SK-N-SH treated with all-trans-retinoic acid at 6 μM for 48 hours (cell line): ENCODE measurements at regions not wholly inside any gene's neighbourhood (a gene's known extent, or its start where the extent isn't known, plus 50 kb on each side); places are given as distances from the start of the nearest gene placed in this dataset.

Experiments
- ATAC-seq: fragments of 200-7000 bp; cut with Tn5 transposase; 3 replicates; pipeline ENCODE4 v1.9.1; 2020; ENCODE audit warnings: mild to moderate bottlenecking, moderate library complexity
- ARNTL ChIP-seq: fragments of 450-650 bp; formaldehyde crosslinking; IDR thresholded peaks from 2 replicates; pipeline ENCODE4 v1.5.0; 2020; ENCODE audit warnings: low read depth, mild to moderate bottlenecking, moderate library complexity, borderline replicate concordance
- BACH2 ChIP-seq: fragments of 250-450 bp; sonication (Bioruptor Pico); IDR thresholded peaks from 2 replicates; pipeline ENCODE4 v1.9.0; 2021; ENCODE audit warnings: mild to moderate bottlenecking, borderline replicate concordance
- CSDC2 ChIP-seq: fragments of 250-450 bp; sonication (Bioruptor Pico); IDR thresholded peaks from 2 replicates; pipeline ENCODE4 v1.5.0; 2020; ENCODE audit warnings: mild to moderate bottlenecking, moderate library complexity
- GLIS3 ChIP-seq: fragments of 250-450 bp; sonication (Bioruptor Pico); IDR thresholded peaks from 2 replicates; pipeline ENCODE4 v1.5.0; 2020; ENCODE audit warnings: mild to moderate bottlenecking, moderate library complexity
- PPARA ChIP-seq: fragments of 250-450 bp; sonication (Bioruptor Pico); IDR thresholded peaks from 2 replicates; pipeline ENCODE4 v1.5.0; 2020; ENCODE audit warnings: mild to moderate bottlenecking, borderline replicate concordance
- RARB ChIP-seq: fragments of 250-450 bp; sonication (Bioruptor Pico); IDR thresholded peaks from 2 replicates; pipeline ENCODE4 v1.8.0; 2021; ENCODE audit warnings: mild to moderate bottlenecking, moderate library complexity
- SNAI2 ChIP-seq: fragments of 250-450 bp; sonication (Bioruptor Pico); IDR thresholded peaks from 2 replicates; pipeline ENCODE4 v1.5.0; 2020; ENCODE audit warnings: mild to moderate bottlenecking, moderate library complexity
- TCF4 ChIP-seq: fragments of 250-450 bp; sonication (Bioruptor Pico); IDR thresholded peaks from 2 replicates; pipeline ENCODE4 v1.8.0; 2021; ENCODE audit warnings: mild to moderate bottlenecking, moderate library complexity, borderline replicate concordance
- TOX ChIP-seq: fragments of 250-450 bp; sonication (Bioruptor Pico); IDR thresholded peaks from 2 replicates; pipeline ENCODE4 v1.8.0; 2021; ENCODE audit warnings: mild to moderate bottlenecking, moderate library complexity, borderline replicate concordance
- ZFP3 ChIP-seq: fragments of 250-450 bp; sonication (Bioruptor Pico); IDR thresholded peaks from 2 replicates; pipeline ENCODE4 v1.5.0; 2020; ENCODE audit warnings: mild to moderate bottlenecking, moderate library complexity
- ZFP30 ChIP-seq: fragments of 450-650 bp; formaldehyde crosslinking; IDR thresholded peaks from 2 replicates; pipeline ENCODE4 v1.5.0; 2022; ENCODE audit warnings: mild to moderate bottlenecking, moderate library complexity
- ZNF70 ChIP-seq: fragments of 450-650 bp; formaldehyde crosslinking; IDR thresholded peaks from 2 replicates; pipeline ENCODE4 v1.5.0; 2020; ENCODE audit warnings: mild to moderate bottlenecking, moderate library complexity
- ZNF8 ChIP-seq: fragments of 450-650 bp; formaldehyde crosslinking; IDR thresholded peaks from 2 replicates; pipeline ENCODE4 v1.5.0; 2020; ENCODE audit warnings: mild to moderate bottlenecking, moderate library complexity
- TF ChIP-seq, protein P1 (sequence below): fragments of 250-450 bp; sonication (Bioruptor Pico); IDR thresholded peaks from 2 replicates; pipeline ENCODE4 v1.5.0; 2020; ENCODE audit warnings: mild to moderate bottlenecking, moderate library complexity
- TF ChIP-seq, protein P2 (sequence below): fragments of 250-450 bp; sonication (Bioruptor Pico); IDR thresholded peaks from 2 replicates; pipeline ENCODE4 v1.8.0; 2021; ENCODE audit warnings: low read depth, mild to moderate bottlenecking, moderate library complexity, borderline replicate concordance
- TF ChIP-seq, protein P3 (sequence below): fragments of 250-450 bp; sonication (Bioruptor Pico); IDR thresholded peaks from 2 replicates; pipeline ENCODE4 v1.5.1; 2021; ENCODE audit warnings: mild to moderate bottlenecking, moderate library complexity
- TF ChIP-seq, protein P4 (sequence below): fragments of 250-450 bp; sonication (Bioruptor Pico); IDR thresholded peaks from 2 replicates; pipeline ENCODE4 v1.8.0; 2020; ENCODE audit warnings: mild to moderate bottlenecking, moderate library complexity, borderline replicate concordance

DNA sequence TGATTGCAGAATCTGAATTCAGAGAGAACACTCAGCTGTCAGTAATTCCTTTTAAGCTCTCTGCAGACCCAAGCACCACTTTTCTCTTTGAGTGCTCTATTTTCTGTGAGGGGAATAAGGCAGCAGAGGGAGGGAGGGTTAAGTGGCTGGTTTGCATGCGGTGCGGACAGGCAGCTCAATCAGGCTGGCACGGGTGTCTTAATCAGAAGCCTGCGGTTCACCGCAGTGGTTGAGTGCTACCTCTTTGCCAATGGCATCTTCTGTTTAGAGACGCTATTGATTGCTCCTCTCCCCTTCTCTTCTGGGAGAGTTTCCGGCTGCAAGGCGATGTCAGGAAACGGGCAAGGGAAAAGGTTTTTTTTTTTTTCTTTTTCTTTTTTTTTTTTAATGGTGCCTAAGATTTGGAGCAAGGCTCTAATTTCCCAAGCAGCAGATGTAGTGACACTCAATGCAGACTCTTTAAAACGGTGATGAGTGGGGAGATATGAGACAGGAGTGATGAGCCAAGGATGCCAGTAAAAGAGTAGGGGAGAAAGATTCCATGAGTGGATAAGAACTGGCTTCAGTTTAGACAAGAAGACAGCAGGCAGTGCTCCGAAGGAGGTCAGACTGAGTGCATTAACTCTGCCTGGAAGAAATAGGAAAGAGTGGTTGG, 533.7 kb upstream of the SEL1L start:
- ATAC-seq, result no peak
- TF ChIP-seq, protein P1, sequence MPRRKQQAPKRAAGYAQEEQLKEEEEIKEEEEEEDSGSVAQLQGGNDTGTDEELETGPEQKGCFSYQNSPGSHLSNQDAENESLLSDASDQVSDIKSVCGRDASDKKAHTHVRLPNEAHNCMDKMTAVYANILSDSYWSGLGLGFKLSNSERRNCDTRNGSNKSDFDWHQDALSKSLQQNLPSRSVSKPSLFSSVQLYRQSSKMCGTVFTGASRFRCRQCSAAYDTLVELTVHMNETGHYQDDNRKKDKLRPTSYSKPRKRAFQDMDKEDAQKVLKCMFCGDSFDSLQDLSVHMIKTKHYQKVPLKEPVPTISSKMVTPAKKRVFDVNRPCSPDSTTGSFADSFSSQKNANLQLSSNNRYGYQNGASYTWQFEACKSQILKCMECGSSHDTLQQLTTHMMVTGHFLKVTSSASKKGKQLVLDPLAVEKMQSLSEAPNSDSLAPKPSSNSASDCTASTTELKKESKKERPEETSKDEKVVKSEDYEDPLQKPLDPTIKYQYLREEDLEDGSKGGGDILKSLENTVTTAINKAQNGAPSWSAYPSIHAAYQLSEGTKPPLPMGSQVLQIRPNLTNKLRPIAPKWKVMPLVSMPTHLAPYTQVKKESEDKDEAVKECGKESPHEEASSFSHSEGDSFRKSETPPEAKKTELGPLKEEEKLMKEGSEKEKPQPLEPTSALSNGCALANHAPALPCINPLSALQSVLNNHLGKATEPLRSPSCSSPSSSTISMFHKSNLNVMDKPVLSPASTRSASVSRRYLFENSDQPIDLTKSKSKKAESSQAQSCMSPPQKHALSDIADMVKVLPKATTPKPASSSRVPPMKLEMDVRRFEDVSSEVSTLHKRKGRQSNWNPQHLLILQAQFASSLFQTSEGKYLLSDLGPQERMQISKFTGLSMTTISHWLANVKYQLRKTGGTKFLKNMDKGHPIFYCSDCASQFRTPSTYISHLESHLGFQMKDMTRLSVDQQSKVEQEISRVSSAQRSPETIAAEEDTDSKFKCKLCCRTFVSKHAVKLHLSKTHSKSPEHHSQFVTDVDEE (CRISPR knock-in tag), result no peak
- no peak for TF ChIP-seq SNAI2 (CRISPR knock-in tag)

DNA sequence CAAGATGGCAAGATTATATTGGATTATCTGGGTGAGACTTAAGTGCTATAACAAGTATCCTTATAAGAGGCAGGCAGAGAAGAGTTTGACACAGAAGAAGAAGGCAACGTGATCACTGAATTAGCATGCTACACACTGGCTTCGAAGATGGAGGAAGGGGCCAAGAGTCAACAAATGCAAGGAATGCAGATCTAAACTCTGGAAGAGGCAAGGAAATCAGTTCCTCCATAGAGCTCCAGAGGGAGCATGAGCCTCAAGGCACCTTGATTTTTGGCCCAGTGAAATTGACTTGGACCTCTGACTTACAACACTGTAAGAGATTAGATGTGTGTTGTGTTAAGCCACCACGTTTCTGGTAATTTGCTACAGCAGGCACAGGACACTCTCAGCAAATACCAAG, 536.4 kb upstream of the SEL1L start:
- no peak for ATAC-seq
- TF ChIP-seq, protein P2, sequence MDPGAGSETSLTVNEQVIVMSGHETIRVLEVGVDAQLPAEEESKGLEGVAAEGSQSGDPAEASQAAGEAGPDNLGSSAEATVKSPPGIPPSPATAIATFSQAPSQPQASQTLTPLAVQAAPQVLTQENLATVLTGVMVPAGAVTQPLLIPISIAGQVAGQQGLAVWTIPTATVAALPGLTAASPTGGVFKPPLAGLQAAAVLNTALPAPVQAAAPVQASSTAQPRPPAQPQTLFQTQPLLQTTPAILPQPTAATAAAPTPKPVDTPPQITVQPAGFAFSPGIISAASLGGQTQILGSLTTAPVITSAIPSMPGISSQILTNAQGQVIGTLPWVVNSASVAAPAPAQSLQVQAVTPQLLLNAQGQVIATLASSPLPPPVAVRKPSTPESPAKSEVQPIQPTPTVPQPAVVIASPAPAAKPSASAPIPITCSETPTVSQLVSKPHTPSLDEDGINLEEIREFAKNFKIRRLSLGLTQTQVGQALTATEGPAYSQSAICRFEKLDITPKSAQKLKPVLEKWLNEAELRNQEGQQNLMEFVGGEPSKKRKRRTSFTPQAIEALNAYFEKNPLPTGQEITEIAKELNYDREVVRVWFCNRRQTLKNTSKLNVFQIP, result no peak
- TF ChIP-seq ZFP3 (CRISPR knock-in tag) (no peak), RARB (CRISPR knock-in tag) (no peak), TCF4 (no peak), ARNTL (CRISPR knock-in tag) (no peak), ZNF70 (no peak), CSDC2 (CRISPR knock-in tag) (no peak), ZNF8 (CRISPR knock-in tag) (no peak)
- TF ChIP-seq, protein P1 (CRISPR knock-in tag), result no peak
- TF ChIP-seq, protein P3, sequence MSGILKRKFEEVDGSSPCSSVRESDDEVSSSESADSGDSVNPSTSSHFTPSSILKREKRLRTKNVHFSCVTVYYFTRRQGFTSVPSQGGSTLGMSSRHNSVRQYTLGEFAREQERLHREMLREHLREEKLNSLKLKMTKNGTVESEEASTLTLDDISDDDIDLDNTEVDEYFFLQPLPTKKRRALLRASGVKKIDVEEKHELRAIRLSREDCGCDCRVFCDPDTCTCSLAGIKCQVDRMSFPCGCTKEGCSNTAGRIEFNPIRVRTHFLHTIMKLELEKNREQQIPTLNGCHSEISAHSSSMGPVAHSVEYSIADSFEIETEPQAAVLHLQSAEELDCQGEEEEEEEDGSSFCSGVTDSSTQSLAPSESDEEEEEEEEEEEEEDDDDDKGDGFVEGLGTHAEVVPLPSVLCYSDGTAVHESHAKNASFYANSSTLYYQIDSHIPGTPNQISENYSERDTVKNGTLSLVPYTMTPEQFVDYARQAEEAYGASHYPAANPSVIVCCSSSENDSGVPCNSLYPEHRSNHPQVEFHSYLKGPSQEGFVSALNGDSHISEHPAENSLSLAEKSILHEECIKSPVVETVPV (CRISPR knock-in tag), result no peak
- TF ChIP-seq, protein P4, sequence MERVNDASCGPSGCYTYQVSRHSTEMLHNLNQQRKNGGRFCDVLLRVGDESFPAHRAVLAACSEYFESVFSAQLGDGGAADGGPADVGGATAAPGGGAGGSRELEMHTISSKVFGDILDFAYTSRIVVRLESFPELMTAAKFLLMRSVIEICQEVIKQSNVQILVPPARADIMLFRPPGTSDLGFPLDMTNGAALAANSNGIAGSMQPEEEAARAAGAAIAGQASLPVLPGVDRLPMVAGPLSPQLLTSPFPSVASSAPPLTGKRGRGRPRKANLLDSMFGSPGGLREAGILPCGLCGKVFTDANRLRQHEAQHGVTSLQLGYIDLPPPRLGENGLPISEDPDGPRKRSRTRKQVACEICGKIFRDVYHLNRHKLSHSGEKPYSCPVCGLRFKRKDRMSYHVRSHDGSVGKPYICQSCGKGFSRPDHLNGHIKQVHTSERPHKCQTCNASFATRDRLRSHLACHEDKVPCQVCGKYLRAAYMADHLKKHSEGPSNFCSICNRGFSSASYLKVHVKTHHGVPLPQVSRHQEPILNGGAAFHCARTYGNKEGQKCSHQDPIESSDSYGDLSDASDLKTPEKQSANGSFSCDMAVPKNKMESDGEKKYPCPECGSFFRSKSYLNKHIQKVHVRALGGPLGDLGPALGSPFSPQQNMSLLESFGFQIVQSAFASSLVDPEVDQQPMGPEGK (CRISPR knock-in tag), result no peak

DNA sequence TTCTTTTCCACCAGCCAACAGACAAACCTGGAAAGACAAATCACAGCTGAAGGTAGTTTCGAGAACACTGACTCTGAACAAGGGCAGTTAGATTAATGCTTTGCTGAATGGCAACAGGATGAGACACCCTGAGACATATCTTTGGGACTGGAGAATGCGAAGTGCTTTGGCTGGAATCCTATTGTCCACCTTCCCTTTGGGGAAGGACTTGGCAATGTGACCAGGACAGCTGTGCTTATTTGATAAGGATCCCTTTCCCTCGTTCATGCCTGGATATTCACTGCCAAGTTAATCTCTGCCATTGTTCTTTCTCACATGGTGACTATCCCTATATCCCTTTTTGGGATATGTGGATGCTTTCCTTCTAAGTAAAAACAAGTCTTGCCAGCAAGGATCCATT, 537.1 kb upstream of the SEL1L start:
- TF ChIP-seq ZFP30 (CRISPR knock-in tag) (no peak), PPARA (CRISPR knock-in tag) (no peak)
- no peak for ATAC-seq

DNA sequence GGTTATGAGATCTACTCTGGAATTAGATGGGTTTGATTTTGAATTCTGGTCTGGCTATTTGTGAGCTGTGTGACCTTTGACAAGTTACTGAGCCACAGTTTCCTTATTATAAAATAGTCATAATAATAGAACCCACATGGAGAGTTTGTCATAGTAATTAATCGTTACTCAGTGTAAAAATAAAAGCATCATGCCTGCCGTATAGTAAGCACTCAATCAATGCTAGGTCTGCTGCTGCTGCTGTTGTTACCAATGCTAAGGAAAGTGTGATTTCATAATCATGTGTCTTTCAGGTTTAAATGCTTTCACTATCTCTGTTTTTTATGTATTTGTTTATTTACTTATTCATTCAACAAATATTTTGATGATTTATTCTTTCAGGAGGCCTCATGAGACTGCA, 539.9 kb upstream of the SEL1L start:
- no peak for ATAC-seq
- TF ChIP-seq TOX (CRISPR knock-in tag) (no peak), ZFP30 (CRISPR knock-in tag) (no peak), BACH2 (CRISPR knock-in tag) (no peak), GLIS3 (CRISPR knock-in tag) (no peak), RARB (CRISPR knock-in tag) (no peak), ZNF70 (no peak), CSDC2 (CRISPR knock-in tag) (no peak), SNAI2 (CRISPR knock-in tag) (no peak), ZNF8 (CRISPR knock-in tag) (no peak), ZFP3 (CRISPR knock-in tag) (no peak)
- TF ChIP-seq, protein P4 (CRISPR knock-in tag), result no peak
- TF ChIP-seq, protein P3 (CRISPR knock-in tag), result no peak
